Esophagus muscularis mucosa (tissue), 4 donors: ENCODE measurements at regions not wholly inside any gene's neighbourhood (a gene's known extent, or its start where the extent isn't known, plus 50 kb on each side); places are given as distances from the start of the nearest gene placed in this dataset.

Source experiments
- DNase-seq: peaks from one replicate; pipeline ENCODE4 v3.0.0-alpha.2; 2017; ENCODE audit errors: extremely low spot score
- H3K27ac ChIP-seq, 4 donors: fragments of 200-600 bp; sonication (generic); replicated peaks in 1 of 4; 1 replicate in 3 of 4; 2 replicates in 1 of 4; pipeline ENCODE4 v1.5.1; 2016 to 2019; ENCODE audit warnings: mild to moderate bottlenecking in 1 of 4
- H3K27me3 ChIP-seq, 4 donors: fragments of 200-600 bp; sonication (generic); one replicate each; pipeline versions ENCODE4 v1.5.1 to v1.6.0; 2016 to 2019
- H3K36me3 ChIP-seq, 4 donors: fragments of 200-600 bp; sonication (generic); one replicate each; pipeline ENCODE4 v1.5.1; 2016 to 2019
- H3K4me1 ChIP-seq, 4 donors: fragments of 200-600 bp; sonication (generic); one replicate each; pipeline ENCODE4 v1.5.1; 2016 to 2019
- H3K4me3 ChIP-seq, 4 donors: fragments of 200-600 bp; sonication (generic); 1 replicate in 2 of 4; 2 replicates in 2 of 4; pipeline ENCODE4 v1.5.1; 2016 to 2019; ENCODE audit warnings: mild to moderate bottlenecking in 4 of 4, moderate library complexity in 1 of 4
- H3K9me3 ChIP-seq, 4 donors: fragments of 200-600 bp; sonication (generic); 1 replicate in 3 of 4; 2 replicates in 1 of 4; pipeline ENCODE4 v1.5.1; 2016 to 2019
- CTCF ChIP-seq, 3 experiments: fragments of 200-600 bp in 2 of 3; fragments of 450-650 bp in 1 of 3; sonication (generic) in 2 of 3; IDR thresholded peaks; one replicate each; pipeline ENCODE4 v1.5.1; 2017 to 2019; ENCODE audit warnings: antibody characterized with exemption in 3 of 3, mild to moderate bottlenecking in 2 of 3, moderate library complexity in 1 of 3
- EP300 ChIP-seq: sonication (generic); formaldehyde crosslinking; IDR thresholded peaks from one replicate; pipeline ENCODE4 v1.6.1; 2017; ENCODE audit warnings: antibody characterized with exemption
- POLR2A ChIP-seq: fragments of 450-650 bp; IDR thresholded peaks from one replicate; pipeline ENCODE4 v1.6.1; 2017; ENCODE audit warnings: antibody characterized with exemption, moderate library complexity, mild to moderate bottlenecking, low read depth
- POLR2AphosphoS5 ChIP-seq, 2 donors: sonication (generic); formaldehyde crosslinking; IDR thresholded peaks; one replicate each; pipeline ENCODE4 v1.6.1; 2017; ENCODE audit warnings: antibody characterized with exemption in 2 of 2
- WGBS: methylation state at CpG from one replicate; pipeline ENCODE4 v1.1.5; 2018; 5-methylcytosine and 5-hydroxymethylcytosine counted together
- intact Hi-C: fragments of 100-400 bp; cut with DNase I; formaldehyde crosslinking; loops from one replicate; pipeline ENCODE4 v1.15.1; 2023

GRCh38 chr1:181295217-181295616 lies 188.1 kb upstream of the CACNA1E start:
- DNase-seq, result no peak
- Histone ChIP-seq H3K27me3 (peaks cover 0 to 4% (median 0%) of the 10 kb centered on the region in 4 donors), H3K4me3 (no peak overlapping the region), H3K36me3 (no peaks in the 10 kb centered on the region), H3K27ac (no peak overlapping the region), H3K9me3 (no peaks in the 10 kb centered on the region), H3K4me1 (no peaks in the 10 kb centered on the region)
- intact Hi-C loops, result no loop called here
- no peak for TF ChIP-seq CTCF (IDR thresholded peaks at IDR 0.05)
- TF ChIP-seq POLR2AphosphoS5 (IDR thresholded peaks at IDR 0.05), result no peak
- no peak for TF ChIP-seq EP300
- no peak for TF ChIP-seq POLR2A
- 84% methylated on average over 3 of the region's 3 CpGs for WGBS

- Histone ChIP-seq H3K4me1 (no peaks in the 10 kb centered on the region), H3K27me3 (peaks cover 0 to 4% (median 0%) of the 10 kb centered on the region in 4 donors), H3K36me3 (no peaks in the 10 kb centered on the region), H3K9me3 (no peaks in the 10 kb centered on the region), H3K27ac (no peak overlapping the region), H3K4me3 (no peak overlapping the region)
- WGBS, result 47% methylated on average over 2 of the region's 2 CpGs
- TF ChIP-seq POLR2A (no peak), EP300 (no peak), POLR2AphosphoS5 (IDR thresholded peaks at IDR 0.05) (no peak), CTCF (IDR thresholded peaks at IDR 0.05) (no peak)
- intact Hi-C loops, result no loop called here
- no peak for DNase-seq
Observed at GRCh38 chr1:181296180-181296579, 187.1 kb upstream of the CACNA1E start.

GRCh38 chr1:181308098-181308497 lies 175.2 kb upstream of the CACNA1E start:
- 26% methylated on average over 3 of the region's 3 CpGs for WGBS
- peaks cover 0 to 20% (median 0%) of the 10 kb centered on the region in 4 donors for H3K27me3 ChIP-seq
- no peaks in the 10 kb centered on the region for H3K4me1 ChIP-seq
- no peak overlapping the region for H3K27ac ChIP-seq
- no peak overlapping the region for H3K4me3 ChIP-seq
- H3K9me3 ChIP-seq, result peaks cover 0 to 6% (median 2%) of the 10 kb centered on the region in 4 donors
- no peaks in the 10 kb centered on the region for H3K36me3 ChIP-seq
- intact Hi-C loops, result no loop called here
- TF ChIP-seq POLR2A (no peak), POLR2AphosphoS5 (IDR thresholded peaks at IDR 0.05) (no peak), CTCF (IDR thresholded peaks at IDR 0.05) (no peak), EP300 (no peak)
- DNase-seq, result no peak

GRCh38 chr1:181310560-181310959 lies 172.8 kb upstream of the CACNA1E start:
- no peak overlapping the region for H3K4me3 ChIP-seq
- no peak for TF ChIP-seq CTCF (IDR thresholded peaks at IDR 0.05)
- no peak for TF ChIP-seq POLR2A
- TF ChIP-seq POLR2AphosphoS5 (IDR thresholded peaks at IDR 0.05), result no peak
- TF ChIP-seq EP300, result no peak
- no peak for DNase-seq
- no peaks in the 10 kb centered on the region for H3K9me3 ChIP-seq
- H3K36me3 ChIP-seq, result no peaks in the 10 kb centered on the region
- H3K27ac ChIP-seq, result no peak overlapping the region
- WGBS, result 75% methylated on average over 2 of the region's 2 CpGs
- no peaks in the 10 kb centered on the region for H3K4me1 ChIP-seq
- intact Hi-C loops, result no loop called here
- H3K27me3 ChIP-seq, result peaks cover 0 to 43% (median 3%) of the 10 kb centered on the region in 4 donors

- peaks cover 0 to 62% (median 9%) of the 10 kb centered on the region in 4 donors for H3K27me3 ChIP-seq
- H3K9me3 ChIP-seq, result no peaks in the 10 kb centered on the region
- 58% methylated on average over 4 of the region's 4 CpGs for WGBS
- intact Hi-C loops, result no loop called here
- DNase-seq, result no peak
- H3K27ac ChIP-seq, result no peak overlapping the region
- peaks cover 0 to 10% (median 8%) of the 10 kb centered on the region in 4 donors for H3K4me1 ChIP-seq
- TF ChIP-seq CTCF (IDR thresholded peaks at IDR 0.05) (no peak), POLR2A (no peak), POLR2AphosphoS5 (IDR thresholded peaks at IDR 0.05) (no peak), EP300 (no peak)
- H3K36me3 ChIP-seq, result no peaks in the 10 kb centered on the region
- no peak overlapping the region for H3K4me3 ChIP-seq
Observed at GRCh38 chr1:181312946-181313345, 170.4 kb upstream of the CACNA1E start.
